Keratinocyte (primary cell): ENCODE measurements at regions not wholly inside any gene's neighbourhood (a gene's known extent, or its start where the extent isn't known, plus 50 kb on each side); places are given as distances from the start of the nearest gene placed in this dataset.

Experiments
- DNase-seq: peaks from one replicate; pipeline ENCODE4 v3.0.0-alpha.2; 2011; ENCODE audit warnings: low read depth, missing footprints, low spot score
- FAIRE-seq: peaks from 2 replicates; lab custom pipeline; 2011; peaks lifted over from hg19 to GRCh38; lab: Jason Lieb, UNC
- H2AFZ ChIP-seq: 2 replicates; pipeline ENCODE4 v1.6.0; 2012; ENCODE audit warnings: low read length, control low read depth, inconsistent platforms; ENCODE audit not compliant: control insufficient read depth
- H3K27ac ChIP-seq: 2 replicates; pipeline ENCODE4 v1.5.1; 2011; ENCODE audit warnings: low read length; ENCODE audit not compliant: control insufficient read depth, insufficient read depth
- H3K27me3 ChIP-seq: 3 replicates; pipeline ENCODE4 v1.6.0; 2011; ENCODE audit warnings: low read length; ENCODE audit not compliant: control insufficient read depth, insufficient read depth; ENCODE audit errors: extremely low read depth
- H3K36me3 ChIP-seq, 2 experiments: 2 replicates in 1 of 2; 3 replicates in 1 of 2; pipeline ENCODE4 v1.5.1; 2011; ENCODE audit warnings: low read length in 2 of 2, mild to moderate bottlenecking in 1 of 2; ENCODE audit not compliant: control insufficient read depth in 2 of 2, insufficient read depth in 2 of 2; ENCODE audit errors: extremely low read depth in 1 of 2
- H3K4me1 ChIP-seq: 3 replicates; pipeline ENCODE4 v1.5.1; 2011; ENCODE audit warnings: low read length; ENCODE audit not compliant: control insufficient read depth, insufficient read depth; ENCODE audit errors: extremely low read depth
- H3K4me2 ChIP-seq: 3 replicates; pipeline ENCODE4 v1.6.0; 2011; ENCODE audit warnings: low read depth, low read length; ENCODE audit not compliant: control insufficient read depth, insufficient read depth; ENCODE audit errors: extremely low read depth
- H3K4me3 ChIP-seq, 3 experiments: fragments of 200-600 bp in 1 of 3; sonication (generic) in 1 of 3; 2 replicates in 2 of 3; 3 replicates in 1 of 3; pipeline ENCODE4 v1.5.1; 2011 to 2016; ENCODE audit warnings: low read length in 3 of 3, mild to moderate bottlenecking in 3 of 3, control low read depth in 2 of 3, inconsistent platforms in 1 of 3, low read depth in 1 of 3, mixed read lengths in 1 of 3, mixed run types in 1 of 3, moderate library complexity in 1 of 3; ENCODE audit not compliant: control insufficient read depth in 2 of 3, insufficient read depth in 2 of 3; ENCODE audit errors: extremely low read depth in 1 of 3
- H3K79me2 ChIP-seq: 2 replicates; pipeline ENCODE4 v1.6.0; 2012; ENCODE audit warnings: low read length; ENCODE audit not compliant: control insufficient read depth, insufficient read depth
- H3K9ac ChIP-seq: 3 replicates; pipeline ENCODE4 v1.6.0; 2011; ENCODE audit warnings: low read length; ENCODE audit not compliant: control insufficient read depth, insufficient read depth; ENCODE audit errors: extremely low read depth
- H3K9me1 ChIP-seq: 3 replicates; pipeline ENCODE4 v1.6.0; 2011; ENCODE audit warnings: low read length; ENCODE audit not compliant: control insufficient read depth, insufficient read depth; ENCODE audit errors: extremely low read depth
- H3K9me3 ChIP-seq: 2 replicates; pipeline ENCODE4 v1.5.1; 2012; ENCODE audit warnings: low read depth, low read length; ENCODE audit not compliant: control insufficient read depth
- H4K20me1 ChIP-seq: 3 replicates; pipeline ENCODE4 v1.6.0; 2011; ENCODE audit warnings: low read length; ENCODE audit not compliant: control insufficient read depth, insufficient read depth; ENCODE audit errors: extremely low read depth
- EZH2 ChIP-seq: IDR thresholded peaks from one replicate; pipeline ENCODE4 v1.6.1; 2012; ENCODE audit warnings: inconsistent platforms, mild to moderate bottlenecking, low read length, moderate library complexity
- dilution Hi-C: fragments of 300-500 bp; cut with MboI; formaldehyde crosslinking; loops from one replicate; pipeline ENCODE4 v1.7.0; 2020; ENCODE audit warnings: low sequenced_read_pairs; ENCODE audit not compliant: extremely low pct_ligation_motif_present
- TF ChIP-seq, protein P1 (sequence below), 3 experiments: IDR thresholded peaks in 1 of 3; conservative IDR thresholded peaks in 1 of 3; optimal IDR thresholded peaks in 1 of 3; 2 replicates in 2 of 3; 3 replicates in 1 of 3; pipeline versions ENCODE3 to v1.5.1; 2011; ENCODE audit warnings: low read length in 3 of 3, mild to moderate bottlenecking in 3 of 3, moderate library complexity in 2 of 3, control low read depth in 1 of 3, inconsistent platforms in 1 of 3; ENCODE audit not compliant: insufficient read depth in 2 of 3; ENCODE audit errors: extremely low read depth in 1 of 3

DNA sequence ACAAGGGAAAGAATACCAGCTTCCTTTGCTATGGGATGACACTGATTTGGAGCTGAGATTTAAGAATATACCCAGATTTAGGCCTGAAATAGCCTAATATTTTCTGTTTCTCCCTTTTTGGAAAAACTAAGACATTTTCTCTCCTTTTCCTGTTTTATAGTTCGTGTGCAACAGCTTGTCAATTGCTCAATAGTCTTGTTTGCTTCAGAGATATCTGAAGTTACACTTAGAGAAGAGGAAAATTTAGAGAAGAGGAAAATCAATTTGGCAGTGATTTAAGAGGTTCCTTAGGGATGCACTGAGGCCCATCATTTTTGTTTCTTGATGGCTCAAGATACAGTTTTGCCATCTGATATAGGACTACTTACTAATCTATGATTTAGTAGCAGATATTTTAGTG lies 398.6 kb downstream of the RFPL4B start:
- DNase-seq, result no peak
- H3K27ac ChIP-seq, result no peak overlapping the region
- dilution Hi-C loops, result no loop called here
- no peak overlapping the region for H3K4me3 ChIP-seq
- no peaks in the 10 kb centered on the region for H3K9me3 ChIP-seq
- FAIRE-seq, result no peak
- H3K79me2 ChIP-seq, result no peaks in the 10 kb centered on the region
- H4K20me1 ChIP-seq, result no peaks in the 10 kb centered on the region
- no peaks in the 10 kb centered on the region for H3K27me3 ChIP-seq
- H3K4me1 ChIP-seq, result no peaks in the 10 kb centered on the region
- H3K9me1 ChIP-seq, result no peaks in the 10 kb centered on the region
- H2AFZ ChIP-seq, result no peak overlapping the region
- TF ChIP-seq, protein P1, sequence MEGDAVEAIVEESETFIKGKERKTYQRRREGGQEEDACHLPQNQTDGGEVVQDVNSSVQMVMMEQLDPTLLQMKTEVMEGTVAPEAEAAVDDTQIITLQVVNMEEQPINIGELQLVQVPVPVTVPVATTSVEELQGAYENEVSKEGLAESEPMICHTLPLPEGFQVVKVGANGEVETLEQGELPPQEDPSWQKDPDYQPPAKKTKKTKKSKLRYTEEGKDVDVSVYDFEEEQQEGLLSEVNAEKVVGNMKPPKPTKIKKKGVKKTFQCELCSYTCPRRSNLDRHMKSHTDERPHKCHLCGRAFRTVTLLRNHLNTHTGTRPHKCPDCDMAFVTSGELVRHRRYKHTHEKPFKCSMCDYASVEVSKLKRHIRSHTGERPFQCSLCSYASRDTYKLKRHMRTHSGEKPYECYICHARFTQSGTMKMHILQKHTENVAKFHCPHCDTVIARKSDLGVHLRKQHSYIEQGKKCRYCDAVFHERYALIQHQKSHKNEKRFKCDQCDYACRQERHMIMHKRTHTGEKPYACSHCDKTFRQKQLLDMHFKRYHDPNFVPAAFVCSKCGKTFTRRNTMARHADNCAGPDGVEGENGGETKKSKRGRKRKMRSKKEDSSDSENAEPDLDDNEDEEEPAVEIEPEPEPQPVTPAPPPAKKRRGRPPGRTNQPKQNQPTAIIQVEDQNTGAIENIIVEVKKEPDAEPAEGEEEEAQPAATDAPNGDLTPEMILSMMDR (optimal IDR thresholded peaks at IDR 0.05 in 1 of 3, IDR thresholded peaks at IDR 0.05 in 1 of 3, conservative IDR thresholded peaks at IDR 0.05 in 1 of 3; ENCODE audit: extremely low read depth in 1 of 3, insufficient read depth in 2 of 3, low read length in 3 of 3), result no peak
- TF ChIP-seq EZH2, result no peak
- H3K36me3 ChIP-seq, result no peaks in the 10 kb centered on the region
- H3K4me2 ChIP-seq, result no peak overlapping the region
- no peak overlapping the region for H3K9ac ChIP-seq

DNA sequence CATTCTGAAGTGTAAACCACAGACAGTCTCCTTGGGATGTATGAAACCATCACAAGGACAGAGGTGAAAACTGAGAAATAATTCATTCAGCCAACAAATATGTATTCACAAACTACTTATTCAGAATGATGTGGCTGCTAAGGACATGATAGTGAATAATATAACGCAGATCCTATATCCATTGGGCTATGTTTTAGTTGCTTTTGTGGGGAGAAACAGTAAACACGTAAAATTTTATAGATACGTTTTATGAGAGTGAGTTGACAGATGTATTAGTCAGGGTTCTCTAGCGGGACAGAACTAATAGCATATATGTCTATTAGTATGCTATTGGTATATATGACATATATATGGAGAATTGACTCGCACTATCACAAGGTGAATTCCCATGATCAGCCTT lies 402.5 kb downstream of the RFPL4B start:
- Histone ChIP-seq H2AFZ (no peak overlapping the region), H3K4me1 (no peaks in the 10 kb centered on the region), H3K4me3 (no peak overlapping the region), H3K9ac (no peak overlapping the region), H3K79me2 (no peaks in the 10 kb centered on the region), H3K4me2 (no peak overlapping the region), H3K9me3 (no peaks in the 10 kb centered on the region), H3K27me3 (no peaks in the 10 kb centered on the region), H3K27ac (no peak overlapping the region), H3K36me3 (no peaks in the 10 kb centered on the region), H3K9me1 (no peaks in the 10 kb centered on the region), H4K20me1 (no peaks in the 10 kb centered on the region)
- FAIRE-seq (no peak), DNase-seq (no peak)
- dilution Hi-C loops, result no loop called here
- TF ChIP-seq, protein P1 (optimal IDR thresholded peaks at IDR 0.05 in 1 of 3, IDR thresholded peaks at IDR 0.05 in 1 of 3, conservative IDR thresholded peaks at IDR 0.05 in 1 of 3; ENCODE audit: extremely low read depth in 1 of 3, insufficient read depth in 2 of 3, low read length in 3 of 3), result no peak
- no peak for TF ChIP-seq EZH2
